ENCODE measurements at regions not wholly inside any gene's neighbourhood (a gene's known extent, or its start where the extent isn't known, plus 50 kb on each side); places are given as distances from the start of the nearest gene placed in this dataset.

GRCh38 chr2:235170536-235171521 is 219.0 kb downstream of the SH3BP4 start:
- DNase-seq, result no peak

GRCh38 chr2:235171550-235172031 is 219.8 kb downstream of the SH3BP4 start:
- DNase-seq, result no peak

GRCh38 chr2:235180642-235181041 is 228.8 kb downstream of the SH3BP4 start:
- no peak for DNase-seq

- DNase-seq, result no peak
Measured at GRCh38 chr2:235183786-235184185, 232.0 kb downstream of the SH3BP4 start.

- no peak for DNase-seq
Measured at GRCh38 chr2:235187806-235188205, 236.0 kb downstream of the SH3BP4 start.

GRCh38 chr2:235191486-235191885 is 239.7 kb downstream of the SH3BP4 start:
- DNase-seq, result no peak

GRCh38 chr2:235191978-235192377 is 240.2 kb downstream of the SH3BP4 start:
- no peak for DNase-seq

- DNase-seq, result no peak
Measured at GRCh38 chr2:235194351-235194750, 242.5 kb downstream of the SH3BP4 start.

- DNase-seq, result no peak
Measured at GRCh38 chr2:235194836-235195235, 243.0 kb downstream of the SH3BP4 start.

- no peak for DNase-seq
Measured at GRCh38 chr2:235195921-235196320, 244.1 kb downstream of the SH3BP4 start.

GRCh38 chr2:235199128-235199527 is 247.3 kb downstream of the SH3BP4 start:
- no peak for DNase-seq

- DNase-seq, result no peak
Measured at GRCh38 chr2:235200216-235200615, 248.4 kb downstream of the SH3BP4 start.

- no peak for DNase-seq
Measured at GRCh38 chr2:235201756-235202155, 249.9 kb downstream of the SH3BP4 start.

- DNase-seq, result no peak
Measured at GRCh38 chr2:235204948-235205347, 253.1 kb downstream of the SH3BP4 start.

GRCh38 chr2:235206399-235206798 is 254.6 kb downstream of the SH3BP4 start:
- DNase-seq, result no peak

GRCh38 chr2:235206980-235207579 is 255.3 kb downstream of the SH3BP4 start:
- no peak for DNase-seq

GRCh38 chr2:235211056-235211455 is 259.2 kb downstream of the SH3BP4 start:
- DNase-seq, result no peak

GRCh38 chr2:235212501-235213158 is 260.8 kb downstream of the SH3BP4 start:
- DNase-seq, result no peak

- no peak for DNase-seq
Measured at GRCh38 chr2:235215248-235215647, 263.4 kb downstream of the SH3BP4 start.

- no peak for DNase-seq
Measured at GRCh38 chr2:235216901-235217300, 265.1 kb downstream of the SH3BP4 start.

GRCh38 chr2:235217846-235218245 is 266.0 kb downstream of the SH3BP4 start:
- DNase-seq, result no peak

- DNase-seq, result no peak
Measured at GRCh38 chr2:235218486-235218907, 266.7 kb downstream of the SH3BP4 start.

GRCh38 chr2:235219048-235219447 is 267.2 kb downstream of the SH3BP4 start:
- no peak for DNase-seq
